GF-D8 (cell line): ENCODE measurements at regions not wholly inside any gene's neighbourhood (a gene's known extent, or its start where the extent isn't known, plus 50 kb on each side); places are given as distances from the start of the nearest gene placed in this dataset.
"Not testable (repeated sequence)": the region's sequence is repeated elsewhere in the genome, so short reads cannot be mapped to it uniquely, and the experiment has no call there.

Experiments
- DNase-seq: peaks from one replicate; lab custom pipeline; 2025; lab: John Stamatoyannopoulos, UW

GRCh38 chr12:94856324-94856723 lies 147.2 kb downstream of the NDUFA12 start:
- no peak for DNase-seq

DNA sequence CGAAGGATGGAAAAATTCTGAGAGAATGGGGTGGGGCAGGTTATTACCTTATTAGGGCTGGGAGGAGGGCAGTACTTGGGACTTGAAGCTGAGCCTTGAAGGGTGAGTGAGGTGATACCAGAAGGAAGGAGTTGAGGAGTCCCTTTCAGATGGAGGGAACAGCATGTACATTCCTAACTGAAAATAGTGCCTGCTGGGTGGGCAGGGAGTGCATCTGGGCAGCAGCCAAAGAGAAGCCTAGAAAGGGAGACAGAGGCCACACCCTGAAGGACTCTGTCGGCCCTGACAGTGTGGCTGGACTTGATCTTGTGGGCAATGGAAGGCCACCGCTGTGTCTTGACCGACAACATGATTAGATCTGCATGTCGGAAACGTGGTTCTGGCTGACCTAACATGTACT lies 147.6 kb downstream of the NDUFA12 start:
- DNase-seq = peak; percentile 39

DNA sequence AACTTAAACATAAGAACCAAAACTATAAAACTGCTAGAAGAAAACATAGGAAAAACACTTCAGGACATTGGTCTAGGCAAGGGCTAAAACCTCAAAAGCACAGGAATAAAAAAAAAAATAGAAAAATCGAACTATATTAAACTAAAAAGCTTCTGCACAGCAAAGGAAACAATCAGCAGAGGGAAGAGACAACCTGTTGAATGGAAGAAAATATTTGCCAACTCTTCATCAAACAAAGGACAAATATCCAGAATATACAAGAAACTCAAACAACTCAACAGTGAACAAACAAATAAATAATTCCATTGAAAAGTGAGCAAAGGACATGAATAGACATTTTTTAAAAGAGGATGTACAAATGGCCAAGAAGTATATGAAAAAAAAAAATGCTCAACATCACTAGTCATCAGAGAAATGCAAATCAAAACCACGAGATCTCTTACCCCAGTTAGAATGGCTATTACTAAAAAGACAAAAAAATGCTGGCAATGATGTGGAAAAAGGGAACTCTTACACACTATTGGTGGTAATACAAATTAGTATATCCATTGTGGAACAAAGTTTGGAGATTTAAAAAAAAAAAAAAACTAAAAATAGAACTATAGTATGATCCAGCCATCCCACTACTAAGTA lies 152.0 kb downstream of the NDUFA12 start:
- no peak for DNase-seq

- DNase-seq = no peak
These were observed 154.0 kb downstream of the NDUFA12 start for GRCh38 chr12:94849411-94849976.

GRCh38 chr12:94848966-94849365 lies 154.5 kb downstream of the NDUFA12 start:
- no peak for DNase-seq

DNA sequence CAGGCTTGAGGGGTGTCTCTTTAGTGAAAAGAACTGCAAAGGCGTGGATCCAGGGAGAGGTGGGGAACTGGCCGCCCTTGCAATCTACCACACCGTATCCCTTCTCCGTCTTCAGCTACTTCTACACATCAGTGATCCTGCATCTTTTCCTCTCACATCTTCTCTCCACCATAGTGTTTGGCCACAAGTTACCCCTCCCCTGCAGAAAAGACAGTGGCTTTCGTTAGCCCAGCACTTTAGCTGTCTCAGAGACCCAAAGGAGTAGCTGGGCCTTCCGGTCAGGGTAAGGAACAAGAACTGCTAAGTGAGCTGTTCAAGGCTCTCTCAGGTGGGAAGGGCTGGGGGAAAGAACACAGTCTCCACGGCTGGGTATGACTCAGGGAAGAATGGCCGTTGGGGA lies 158.4 kb downstream of the NDUFA12 start:
- DNase-seq = no peak

DNA sequence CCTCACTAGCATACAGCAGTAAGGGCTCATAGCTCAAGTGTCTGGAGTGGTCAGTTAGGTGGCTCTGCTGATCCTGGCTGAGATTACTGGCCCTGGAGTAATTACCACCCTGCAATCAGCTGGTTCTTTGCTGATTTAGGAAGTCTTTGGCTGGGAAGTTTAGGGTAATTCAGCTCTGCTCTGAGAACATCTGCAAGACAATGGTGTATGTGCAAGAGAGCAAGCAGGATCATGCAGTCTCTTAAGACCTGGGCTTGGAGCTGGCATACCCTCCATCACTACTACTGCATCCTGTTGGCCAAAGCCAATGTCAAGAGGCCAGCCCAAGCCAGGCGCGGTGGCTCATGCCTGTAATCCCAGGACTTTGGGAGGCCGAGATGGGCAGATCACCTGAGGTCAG lies 159.0 kb downstream of the NDUFA12 start:
- DNase-seq = no peak

DNA sequence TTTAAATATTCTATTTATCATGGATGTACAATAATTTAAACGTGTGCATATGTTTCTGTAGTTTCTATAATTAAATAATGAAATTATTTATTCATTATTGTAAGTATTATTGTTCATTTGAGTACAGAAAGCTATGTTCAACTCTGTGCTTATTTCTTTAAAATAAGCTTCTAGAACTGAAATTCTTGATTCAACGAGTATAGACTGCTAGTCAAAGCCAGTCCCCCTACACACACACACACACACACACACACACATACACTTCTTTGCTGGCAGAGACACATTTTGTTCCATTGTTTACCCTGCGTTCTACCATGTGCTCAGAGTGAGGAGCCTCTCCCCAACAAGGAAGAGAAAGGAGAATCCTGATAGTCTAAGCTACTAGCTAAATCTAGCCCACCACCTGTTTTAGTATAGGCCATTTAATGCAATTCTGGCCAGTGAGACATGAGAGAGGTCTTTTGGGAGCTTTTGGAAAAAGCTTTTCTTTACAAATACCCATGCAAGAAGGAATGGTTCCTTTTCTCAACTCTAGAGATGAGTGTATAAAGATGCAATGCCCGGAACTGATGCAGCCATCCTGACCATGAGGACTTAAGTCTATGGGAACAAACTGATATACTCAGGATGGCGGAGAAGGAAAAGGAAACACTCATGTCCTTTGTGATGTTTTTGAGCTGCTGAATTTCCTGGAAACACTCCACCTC lies 161.4 kb downstream of the NDUFA12 start:
- DNase-seq = no peak

DNA sequence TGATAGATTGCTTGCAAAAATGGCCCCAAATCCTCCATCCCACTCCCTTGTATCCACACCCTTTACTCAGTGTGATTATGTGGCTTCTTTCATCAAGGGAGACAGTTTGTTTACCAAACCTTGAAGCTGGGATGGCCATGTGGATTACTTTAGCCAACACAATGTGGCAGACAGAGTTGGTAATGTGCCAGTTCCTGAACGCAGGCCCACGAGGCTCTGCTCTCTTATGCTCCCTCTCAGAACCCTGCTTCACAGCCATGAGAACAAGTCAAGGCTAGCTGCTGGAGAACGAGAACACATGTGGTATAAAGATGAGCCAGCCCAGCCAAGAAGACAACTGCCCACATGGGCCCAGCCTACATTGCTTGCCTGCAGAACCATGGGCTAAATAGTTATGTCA lies 162.3 kb downstream of the NDUFA12 start:
- DNase-seq = no peak

DNA sequence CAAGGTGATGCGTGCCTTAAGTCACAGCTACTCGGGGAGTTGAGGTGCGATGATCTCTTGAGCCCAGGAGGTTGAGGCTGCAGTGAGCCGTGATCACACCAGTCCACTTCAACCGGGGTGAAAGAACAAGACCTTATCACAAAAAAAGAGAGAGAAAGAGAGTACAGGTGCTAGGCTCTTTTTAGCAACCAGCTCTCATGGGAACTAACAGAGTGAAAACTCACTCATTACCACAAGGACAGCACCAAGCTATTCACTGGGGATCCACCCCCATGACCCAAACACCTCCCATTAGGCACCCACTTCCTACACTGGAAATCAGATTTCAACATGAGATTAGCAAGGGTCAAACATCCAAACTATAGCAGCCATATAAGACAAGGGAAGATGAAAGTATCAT lies 164.2 kb downstream of the NDUFA12 start:
- no peak for DNase-seq

DNA sequence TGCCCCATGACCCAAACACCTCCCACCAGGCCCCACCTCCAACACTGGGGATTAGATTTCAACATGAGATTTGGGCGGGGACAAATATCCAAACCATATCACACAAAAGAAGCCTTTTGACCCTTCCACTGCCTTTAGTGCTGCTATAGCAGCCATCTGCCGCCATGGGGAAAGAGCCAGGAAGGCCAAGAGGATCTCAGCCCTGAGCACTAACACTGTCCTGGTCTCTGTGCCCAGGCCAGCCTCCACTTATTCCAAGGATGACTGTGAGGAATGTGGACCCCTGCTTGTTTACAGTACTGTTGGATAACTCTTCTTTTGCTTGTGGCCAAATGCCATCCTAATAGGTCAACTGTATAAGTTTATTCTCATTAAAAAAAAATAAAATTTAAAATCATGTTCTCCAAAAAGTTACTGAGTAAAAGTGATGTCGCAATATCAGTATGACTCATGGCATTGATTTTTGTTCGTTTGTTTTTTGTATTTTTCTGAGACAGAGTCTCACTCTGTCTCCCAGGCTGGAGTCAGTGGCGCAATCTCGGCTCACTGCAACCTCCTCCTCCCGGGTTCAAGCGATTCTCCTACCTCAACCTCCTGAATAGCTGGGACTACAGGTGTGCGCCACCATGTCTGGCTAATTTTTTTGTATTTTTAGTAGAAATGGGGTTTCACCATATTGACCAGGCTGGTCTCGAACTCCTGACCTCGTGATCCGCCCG lies 166.4 kb downstream of the NDUFA12 start:
- not testable (repeated sequence) for DNase-seq

- DNase-seq = no peak
These were observed 169.4 kb downstream of the NDUFA12 start for GRCh38 chr12:94834036-94834625.

GRCh38 chr12:94832780-94833681 lies 170.5 kb downstream of the NDUFA12 start:
- no peak for DNase-seq

DNA sequence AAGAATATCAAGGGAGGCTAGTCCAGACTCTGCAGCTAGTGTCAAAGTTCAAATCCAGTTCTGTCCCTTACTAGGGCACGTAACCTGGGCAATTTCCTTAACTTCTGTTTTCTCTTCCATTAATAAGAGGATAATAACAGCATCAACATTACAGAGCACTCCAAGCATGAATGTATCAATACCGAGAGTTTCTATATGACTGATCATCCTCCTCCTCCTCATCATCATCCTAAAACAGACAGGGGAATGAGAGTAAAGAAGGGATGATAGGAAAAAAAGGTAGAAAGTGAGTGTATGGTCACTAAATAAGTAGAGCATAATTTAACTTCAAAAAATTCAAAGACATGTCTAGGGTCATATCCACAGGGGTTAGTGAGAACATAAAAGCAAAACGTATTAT lies 171.4 kb downstream of the NDUFA12 start:
- DNase-seq = no peak

- DNase-seq = no peak
These were observed 172.3 kb downstream of the NDUFA12 start for GRCh38 chr12:94831081-94831751.

DNA sequence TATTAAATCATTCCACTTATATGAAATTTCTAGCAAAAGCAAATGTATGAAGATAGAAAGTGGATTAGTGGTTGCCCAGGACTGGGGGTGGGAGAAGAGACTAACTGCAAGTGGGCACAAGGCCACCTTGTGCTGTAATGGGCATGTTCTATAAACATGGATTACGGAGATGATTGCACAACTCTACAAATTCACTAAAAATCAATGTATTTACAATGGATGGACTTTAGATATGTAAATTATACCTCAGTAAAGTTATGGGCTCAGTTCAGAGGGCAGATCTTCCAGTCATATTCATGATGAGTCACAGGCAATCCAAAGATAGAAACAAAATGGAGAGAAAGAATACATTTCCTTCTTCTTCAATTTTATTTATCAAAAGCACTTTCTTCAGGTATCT lies 173.9 kb downstream of the NDUFA12 start:
- DNase-seq = no peak

- DNase-seq = no peak
These were observed 168.7 kb upstream of the TMCC3 start for GRCh38 chr12:94819011-94819410.

DNA sequence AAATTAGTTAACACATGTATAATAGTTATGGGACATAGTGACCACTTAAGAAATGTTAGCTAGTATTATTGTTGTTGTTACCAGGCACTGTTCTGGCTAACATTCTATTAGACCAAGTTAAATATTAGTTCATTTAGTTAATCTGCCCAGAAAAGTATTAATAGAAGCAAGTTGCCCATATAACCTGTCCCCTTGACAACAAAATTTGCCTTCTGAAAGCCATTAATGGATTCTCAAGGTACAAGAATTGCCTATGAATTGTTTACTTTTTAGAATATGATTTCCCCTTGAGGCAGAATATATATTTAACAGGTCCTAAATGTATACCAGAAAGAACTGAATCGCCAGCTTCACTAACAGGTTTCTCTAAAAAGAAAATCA lies 167.3 kb upstream of the TMCC3 start:
- no peak for DNase-seq

GRCh38 chr12:94817201-94817600 lies 166.8 kb upstream of the TMCC3 start:
- DNase-seq = not testable (repeated sequence)

- not testable (repeated sequence) for DNase-seq
These were observed 166.4 kb upstream of the TMCC3 start for GRCh38 chr12:94816746-94817145.

DNA sequence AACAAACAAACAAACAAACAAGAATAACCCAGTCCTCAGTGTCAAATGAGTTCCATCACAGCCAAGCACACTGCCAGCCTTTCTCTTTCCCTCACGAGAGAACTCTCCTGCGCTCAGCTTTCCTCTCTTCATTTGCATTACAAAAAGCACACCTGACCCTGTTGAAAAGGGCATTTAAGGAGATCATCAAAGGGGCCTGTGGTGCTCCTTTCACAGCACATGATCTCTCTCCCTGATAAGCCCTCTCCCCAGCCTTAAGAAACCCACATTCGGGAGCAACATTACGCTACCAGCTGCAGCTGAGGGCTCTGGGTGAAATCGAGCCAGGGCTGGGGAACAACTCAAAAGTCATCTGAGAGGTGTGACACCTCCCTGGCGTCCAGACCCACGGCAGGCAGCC lies 165.6 kb upstream of the TMCC3 start:
- no peak for DNase-seq
